ENCODE measurements at regions not wholly inside any gene's neighbourhood (a gene's known extent, or its start where the extent isn't known, plus 50 kb on each side); places are given as distances from the start of the nearest gene placed in this dataset.
"Not testable (repeated sequence)": the region's sequence is repeated elsewhere in the genome, so short reads cannot be mapped to it uniquely, and the experiment has no call there.

DNA sequence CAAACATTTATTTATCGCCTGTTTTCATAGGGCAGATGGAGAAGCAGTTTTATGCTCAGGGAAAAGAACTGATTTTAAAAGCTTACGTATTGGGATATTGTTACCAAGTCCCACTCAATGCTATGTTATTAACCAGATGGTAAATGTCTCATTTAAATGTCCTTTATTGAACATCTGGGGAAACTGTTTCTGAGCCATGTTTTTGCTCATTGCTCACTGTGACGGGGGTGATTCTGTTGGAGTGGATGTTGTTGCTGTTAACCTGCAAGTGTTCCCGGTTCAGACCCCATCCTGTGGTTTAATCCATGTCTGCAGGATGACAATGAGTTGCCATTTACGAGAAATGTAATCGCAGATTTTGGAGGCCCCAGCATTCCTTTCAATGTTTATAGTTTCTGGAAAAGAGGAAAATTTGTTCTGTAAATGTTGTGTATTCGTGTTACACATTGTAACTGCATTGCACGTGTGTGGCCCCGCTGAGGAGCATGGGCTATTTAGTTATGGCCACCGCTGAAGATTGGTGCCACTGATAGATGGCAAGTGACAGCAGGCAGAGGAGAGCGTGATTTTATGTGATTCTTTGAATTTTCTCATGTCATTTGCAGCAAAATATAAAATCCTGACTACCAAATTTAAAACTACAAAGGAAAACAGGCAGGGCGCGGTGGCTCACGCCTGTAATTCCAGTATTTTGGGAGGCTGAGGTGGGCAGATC, 174.8 kb upstream of the COPS8 start:
- no peak for DNase-seq

DNA sequence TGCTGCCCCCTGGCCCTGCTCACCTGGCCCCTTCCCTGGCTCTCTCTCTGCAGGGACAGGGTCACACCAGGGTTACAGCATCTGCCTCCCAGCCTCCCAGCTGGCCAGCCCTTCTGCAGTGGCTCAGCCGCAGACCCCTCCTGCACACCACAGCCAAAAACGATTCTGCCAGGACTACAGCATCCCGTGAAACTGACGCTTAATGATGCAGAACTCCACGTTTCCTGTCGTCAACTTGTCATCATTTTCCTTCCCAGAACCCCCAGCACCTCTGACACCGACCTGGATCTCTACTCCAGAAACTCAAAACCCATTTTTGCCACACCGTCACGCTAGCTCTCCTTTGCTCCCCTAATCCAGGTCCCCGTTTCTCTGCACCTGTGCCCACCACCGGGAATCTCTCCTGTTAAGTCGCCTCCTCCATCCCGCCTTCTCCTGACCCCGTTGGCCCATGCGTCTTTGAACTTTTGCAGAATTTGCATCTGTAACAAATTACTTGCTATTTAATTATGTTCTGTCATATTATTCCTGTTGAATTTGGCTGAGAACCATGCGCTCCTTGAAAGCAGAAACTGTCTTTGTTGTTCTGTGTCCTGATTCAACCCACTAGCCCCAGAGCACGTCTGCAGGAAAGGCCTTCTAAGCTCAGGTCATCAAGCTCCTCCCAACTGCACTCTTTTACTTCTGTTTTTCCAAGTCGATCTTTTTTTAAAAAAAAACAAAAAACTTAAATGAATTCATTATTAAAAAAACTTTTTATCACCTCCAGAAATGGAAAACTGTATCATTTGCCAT, 173.2 kb upstream of the COPS8 start:
- no peak for DNase-seq

DNA sequence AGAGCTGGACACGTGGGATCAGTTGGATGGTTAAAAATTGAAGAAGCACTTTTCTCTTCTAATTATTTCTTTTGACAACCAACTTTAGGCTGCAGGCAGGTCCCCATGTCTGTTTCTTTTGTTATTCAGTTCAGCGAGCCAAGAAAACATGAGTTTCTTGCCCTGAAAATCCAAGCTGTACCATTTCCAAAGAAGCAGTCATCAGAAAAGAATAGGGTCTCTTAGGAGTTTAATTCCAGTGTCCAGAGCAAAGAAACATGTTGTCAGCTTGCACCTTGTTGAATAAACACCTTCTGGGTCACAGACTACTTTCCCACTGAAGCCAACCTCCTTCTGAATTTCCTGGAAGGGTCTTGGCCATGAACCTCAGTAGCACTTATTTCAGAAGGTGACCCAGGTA, 170.5 kb upstream of the COPS8 start:
- DNase-seq, result no peak

DNA sequence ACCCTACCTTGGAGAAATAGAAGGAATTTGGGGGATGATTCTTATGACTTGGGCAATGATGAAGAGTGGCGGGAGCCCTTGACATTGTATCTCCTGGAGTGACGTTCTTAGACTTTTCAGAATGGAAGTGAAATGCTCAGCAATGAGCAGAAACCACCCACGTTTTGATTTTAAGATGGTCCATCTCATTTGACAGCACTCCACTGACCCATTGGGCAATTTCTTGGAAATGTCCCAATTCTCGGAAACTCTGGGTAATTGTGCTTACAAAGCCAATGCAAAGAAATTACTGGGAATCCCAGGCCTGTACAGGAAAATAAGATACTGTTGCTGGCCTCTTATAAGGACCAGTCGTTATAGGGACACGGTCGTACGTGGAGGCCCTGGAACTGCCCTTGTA, 170.0 kb upstream of the COPS8 start:
- DNase-seq, result no peak

DNA sequence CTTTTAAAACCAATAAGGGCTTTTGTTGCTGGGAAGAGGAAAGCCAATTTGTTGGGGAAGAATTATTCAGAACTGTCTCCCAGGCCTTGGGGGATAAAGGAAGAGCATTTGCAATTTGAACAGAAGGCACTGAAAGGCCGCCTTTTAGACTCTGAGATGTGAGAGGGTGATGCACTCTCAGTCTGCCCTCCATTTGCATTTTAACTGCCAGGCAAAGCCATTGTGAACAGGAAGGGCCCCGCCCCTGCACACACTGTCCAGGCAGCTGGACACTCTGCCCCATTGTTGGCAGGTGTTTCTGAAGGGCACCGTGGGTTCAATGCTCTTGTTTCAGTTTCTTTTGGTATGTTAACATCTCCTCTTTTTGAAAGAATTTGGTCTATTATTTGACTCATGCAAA, 169.5 kb upstream of the COPS8 start:
- no peak for DNase-seq

DNA sequence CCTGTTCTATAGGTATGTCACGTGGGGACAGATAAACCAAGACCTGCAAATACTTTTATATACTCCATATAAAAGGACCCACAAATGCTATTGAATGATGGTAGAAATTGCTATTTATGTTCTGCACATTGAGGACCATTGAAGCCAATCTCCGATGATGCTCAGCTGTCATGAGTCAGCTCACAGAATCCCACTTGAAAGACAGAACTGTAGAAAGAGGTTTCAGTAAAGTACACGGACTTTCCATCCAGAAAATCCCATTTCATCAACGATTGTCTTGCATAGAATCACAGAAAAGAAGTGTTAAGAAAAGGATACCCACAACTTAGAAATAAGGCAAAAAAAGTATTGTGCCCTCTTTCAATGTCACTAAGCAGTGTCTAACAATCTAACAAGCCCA, 169.0 kb upstream of the COPS8 start:
- no peak for DNase-seq

DNA sequence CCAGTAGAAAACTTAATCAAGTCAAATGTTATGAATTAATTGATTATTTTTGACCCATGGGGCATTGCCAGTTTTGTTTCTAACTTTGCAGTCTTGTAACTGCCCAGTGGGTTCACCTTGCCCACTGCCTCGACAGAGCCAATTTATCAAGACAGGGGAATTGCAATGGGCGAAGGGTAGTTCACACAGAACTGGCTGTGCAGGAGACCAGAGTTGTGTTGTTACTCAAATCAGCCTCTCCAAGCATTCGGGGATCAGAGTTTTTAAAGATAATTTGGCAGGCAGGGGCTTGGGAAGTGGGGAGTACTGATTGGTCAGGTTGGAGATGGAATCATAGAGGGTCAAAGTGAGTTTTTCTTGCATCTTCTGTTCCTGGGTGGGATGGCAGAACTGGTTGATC, 168.5 kb upstream of the COPS8 start:
- no peak for DNase-seq

DNA sequence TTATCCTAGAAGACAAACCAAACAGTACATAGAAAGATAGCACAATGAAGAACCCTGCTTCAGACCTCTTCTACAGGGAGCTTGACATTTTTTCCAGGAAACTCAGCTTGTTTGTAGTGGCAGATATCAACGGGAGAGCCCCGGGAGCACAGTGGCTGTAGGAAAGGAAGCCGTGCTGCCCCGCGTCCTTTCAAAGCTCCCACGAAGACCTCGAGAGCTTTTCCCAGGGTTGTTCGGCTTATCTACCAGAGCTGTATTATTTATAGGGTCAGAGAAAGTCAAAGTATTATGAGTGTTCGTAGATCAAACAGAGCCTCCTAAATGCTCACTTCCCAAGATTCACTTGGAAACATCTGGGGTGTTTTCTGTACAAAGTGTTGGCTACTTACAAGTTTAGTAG, 167.1 kb upstream of the COPS8 start:
- no peak for DNase-seq

DNA sequence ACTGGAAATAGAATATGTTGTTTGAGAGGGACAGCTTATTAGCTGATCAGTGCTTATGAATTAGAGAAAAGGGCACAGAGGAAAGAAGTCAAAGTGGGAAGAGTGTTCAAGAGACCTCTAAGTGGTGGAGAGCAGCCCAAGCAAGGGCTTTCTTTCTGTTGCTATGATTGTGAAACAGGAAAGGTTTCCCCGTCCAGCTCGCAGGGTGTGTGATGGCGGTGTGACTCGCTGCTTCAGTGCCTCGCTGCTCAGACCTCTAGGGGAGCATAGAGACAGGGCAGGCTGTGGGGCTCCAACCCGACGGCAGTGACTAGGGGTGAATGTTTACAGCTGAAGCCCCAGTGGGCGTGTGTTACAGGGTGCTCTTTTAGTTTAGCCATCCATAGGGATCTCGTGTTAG, 166.5 kb upstream of the COPS8 start:
- DNase-seq, result no peak

DNA sequence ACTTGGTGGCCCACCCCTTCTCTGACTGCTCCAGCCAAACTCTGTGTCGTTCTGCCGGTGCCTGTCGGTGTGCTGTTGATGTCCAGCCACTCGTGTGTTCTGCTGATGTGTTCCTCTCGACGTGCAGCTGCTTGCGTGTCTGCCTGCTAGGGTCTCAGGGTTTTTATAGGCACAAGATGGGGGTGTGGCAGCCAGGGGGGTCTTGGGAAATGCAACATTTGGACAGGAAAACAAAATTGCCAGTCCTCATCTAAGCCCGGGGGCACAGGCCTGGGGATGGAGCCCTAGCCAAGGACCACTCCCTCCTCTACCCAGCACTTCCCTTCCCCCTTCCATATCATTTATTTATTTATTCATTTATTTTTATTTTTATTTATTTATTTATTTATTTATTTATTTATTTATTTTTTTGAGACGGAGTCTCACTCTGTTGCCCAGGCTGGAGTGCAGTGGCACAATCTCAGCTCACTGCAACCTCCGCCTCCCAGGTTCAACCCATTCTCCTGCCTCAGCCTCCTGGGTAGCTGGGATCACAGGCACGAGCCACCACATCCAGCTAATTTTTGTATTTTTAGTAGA, 165.8 kb upstream of the COPS8 start:
- not testable (repeated sequence) for DNase-seq

DNA sequence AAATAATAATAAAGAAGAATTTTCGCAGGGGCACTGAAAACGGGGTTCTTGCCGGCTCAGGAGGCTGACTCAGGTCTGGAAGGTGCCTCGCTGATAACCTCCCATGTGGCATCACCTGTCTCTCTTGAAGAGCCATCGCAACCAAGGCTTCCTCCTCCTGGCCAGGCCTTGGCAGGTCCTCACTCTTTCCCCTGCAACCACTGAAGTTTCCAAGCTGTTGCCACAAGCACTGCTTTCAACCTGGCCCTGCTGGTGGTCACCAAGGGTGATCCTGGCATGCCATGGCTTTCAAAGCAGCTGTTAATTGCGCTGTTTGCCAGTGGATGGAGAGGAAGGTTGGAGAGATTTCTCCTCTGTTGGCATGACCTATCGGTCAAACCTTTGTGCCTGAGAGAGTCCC, 163.6 kb upstream of the COPS8 start:
- DNase-seq, result no peak

DNA sequence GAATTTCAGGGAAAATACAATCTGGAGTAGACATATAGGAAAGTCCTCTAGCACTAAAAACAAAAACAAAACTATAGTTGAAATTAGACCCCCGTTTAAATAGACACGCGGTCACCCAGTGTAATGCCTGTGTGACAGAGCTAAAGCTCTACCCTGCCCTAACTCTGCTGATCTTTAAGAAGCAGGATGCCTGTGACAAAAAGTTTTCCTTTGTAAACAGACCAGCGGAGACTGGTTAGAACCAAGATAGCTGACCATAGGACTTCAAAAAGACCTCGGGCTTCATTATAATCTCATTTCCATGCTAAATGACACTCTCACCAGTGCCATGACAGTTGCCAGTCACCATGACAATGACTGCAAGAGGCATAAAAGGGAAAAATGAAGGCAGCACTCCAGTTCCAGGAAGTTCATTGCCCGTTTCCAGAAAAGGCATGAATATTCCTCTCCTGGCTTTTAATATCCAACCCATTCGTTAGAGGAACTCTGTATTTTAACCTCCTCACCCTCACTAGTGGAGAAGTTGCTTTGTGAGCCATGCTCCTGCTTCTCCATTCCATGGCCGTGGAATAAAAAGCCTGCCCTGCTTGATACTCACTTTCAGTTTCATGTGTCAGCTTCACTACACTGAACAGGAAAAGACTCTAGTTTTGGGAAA, 157.2 kb upstream of the COPS8 start:
- DNase-seq, result no peak

DNA sequence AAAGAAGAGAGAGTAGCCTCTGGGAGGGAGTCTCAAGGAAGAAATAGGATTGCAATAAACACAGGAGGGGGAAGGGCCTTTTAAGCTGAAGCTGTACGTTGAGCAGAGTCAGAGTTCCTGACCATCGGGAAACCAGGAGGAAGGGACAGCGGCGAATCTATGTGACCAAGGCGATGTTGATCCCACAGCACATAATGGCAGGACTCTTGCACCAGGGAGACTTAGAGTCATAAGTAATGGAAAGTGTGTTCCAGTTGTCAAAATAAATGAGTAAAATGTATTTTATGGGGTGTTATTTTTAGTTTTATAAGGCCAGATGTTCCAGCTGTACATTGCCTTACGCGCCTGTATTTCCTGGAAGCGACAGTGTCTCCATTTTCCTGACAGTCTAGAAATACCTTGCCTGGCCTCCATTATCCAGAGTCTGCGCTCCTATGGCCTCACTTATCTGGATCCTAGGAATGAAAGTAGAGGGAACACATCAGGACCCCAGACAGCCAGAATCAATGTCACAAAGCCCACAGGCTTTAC, 152.8 kb upstream of the COPS8 start:
- no peak for DNase-seq

DNA sequence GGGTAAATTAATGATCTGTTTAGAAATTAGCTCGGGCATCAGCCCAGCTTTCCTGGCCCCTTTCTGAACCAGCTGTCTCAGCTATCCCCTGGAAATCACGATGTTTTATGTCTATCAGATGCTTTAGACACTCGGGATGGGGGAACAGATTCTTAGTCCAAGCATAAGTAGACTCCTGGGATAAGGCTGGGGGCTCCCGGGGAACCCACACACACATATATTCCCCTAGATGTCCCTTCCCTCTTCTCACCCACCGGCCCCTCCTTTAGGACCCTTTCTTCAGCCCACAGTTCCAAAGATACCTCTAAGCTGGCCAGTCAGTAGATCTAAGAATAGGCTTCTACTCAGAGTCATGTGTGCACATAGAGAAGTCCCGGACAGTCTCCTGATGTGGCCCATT, 151.5 kb upstream of the COPS8 start:
- DNase-seq, result no peak

DNA sequence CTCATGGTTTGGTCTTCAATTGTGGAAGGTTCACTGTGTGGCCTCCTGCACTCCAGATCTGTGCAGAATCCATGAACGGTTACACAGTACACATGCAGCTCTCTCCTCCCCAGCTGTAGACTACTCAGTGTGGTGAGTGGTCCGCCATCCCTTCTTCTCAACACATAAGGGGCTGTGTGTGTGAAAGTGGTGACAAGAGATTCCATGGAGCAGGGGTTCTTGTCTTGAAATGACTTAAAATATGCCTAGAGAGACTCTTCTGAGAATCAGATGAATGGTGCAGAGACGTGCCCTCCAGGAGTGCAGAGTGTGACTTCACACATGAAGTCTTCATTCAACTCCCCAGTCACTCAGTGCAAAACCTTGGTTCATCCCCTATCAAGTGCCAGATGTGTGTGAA, 151.0 kb upstream of the COPS8 start:
- DNase-seq, result no peak

DNA sequence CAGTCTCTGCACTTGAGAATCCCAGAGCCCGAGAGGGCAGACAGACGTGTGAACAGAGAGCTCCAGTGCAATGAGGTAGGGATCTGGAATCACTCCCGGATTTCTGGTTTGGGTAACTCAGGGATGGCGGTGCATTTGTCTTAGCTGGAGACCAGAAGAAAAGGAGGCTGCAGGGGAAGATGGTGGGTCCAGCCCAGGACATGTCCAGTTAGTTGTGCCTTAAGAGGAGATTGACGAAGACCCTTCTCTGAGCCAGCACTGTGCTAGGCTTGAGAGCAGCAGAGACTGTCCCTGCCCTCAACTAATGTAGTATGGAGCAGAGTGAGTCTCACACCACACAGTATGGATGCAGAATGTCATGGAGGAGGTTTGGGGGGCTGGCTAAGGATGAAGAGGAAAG, 150.6 kb upstream of the COPS8 start:
- no peak for DNase-seq

DNA sequence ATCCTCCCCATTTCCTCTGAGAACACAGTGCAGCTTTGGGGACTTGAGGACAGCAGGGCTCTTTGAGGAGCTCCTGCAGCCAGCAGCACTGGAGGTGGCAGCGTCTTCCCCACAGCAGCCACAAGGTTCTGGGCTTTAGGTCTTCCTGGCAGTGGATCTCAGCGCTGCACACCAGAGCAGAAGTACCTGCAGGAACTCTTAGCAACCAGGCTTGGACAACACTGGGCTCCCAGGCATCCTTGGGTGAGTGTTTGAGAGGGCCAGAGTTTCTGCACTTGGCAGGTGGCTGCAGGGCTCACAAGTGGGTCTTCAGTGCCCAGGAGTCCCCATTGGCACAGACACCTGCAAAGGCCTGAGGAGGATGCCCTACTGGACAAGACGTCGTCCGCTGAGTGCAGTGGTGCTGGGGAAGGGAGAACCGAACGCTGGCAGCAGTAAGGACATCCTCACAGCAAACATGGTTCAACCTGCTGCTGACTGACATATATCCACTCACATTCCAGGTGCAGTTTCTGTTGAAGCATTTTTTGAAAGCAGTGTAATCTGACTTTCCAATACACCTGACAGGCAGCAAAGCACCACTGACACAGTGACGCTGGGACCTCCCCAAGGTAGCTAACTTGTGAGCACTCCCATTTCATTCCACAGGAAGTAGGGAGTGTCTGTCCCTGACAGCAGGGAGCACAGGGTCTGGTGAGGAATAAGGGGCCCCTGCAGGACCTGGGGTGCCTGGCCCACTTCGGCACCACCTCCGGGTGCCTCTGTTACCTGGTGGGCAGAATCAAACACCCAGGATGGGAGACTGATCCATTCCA, 149.9 kb upstream of the COPS8 start:
- no peak for DNase-seq

DNA sequence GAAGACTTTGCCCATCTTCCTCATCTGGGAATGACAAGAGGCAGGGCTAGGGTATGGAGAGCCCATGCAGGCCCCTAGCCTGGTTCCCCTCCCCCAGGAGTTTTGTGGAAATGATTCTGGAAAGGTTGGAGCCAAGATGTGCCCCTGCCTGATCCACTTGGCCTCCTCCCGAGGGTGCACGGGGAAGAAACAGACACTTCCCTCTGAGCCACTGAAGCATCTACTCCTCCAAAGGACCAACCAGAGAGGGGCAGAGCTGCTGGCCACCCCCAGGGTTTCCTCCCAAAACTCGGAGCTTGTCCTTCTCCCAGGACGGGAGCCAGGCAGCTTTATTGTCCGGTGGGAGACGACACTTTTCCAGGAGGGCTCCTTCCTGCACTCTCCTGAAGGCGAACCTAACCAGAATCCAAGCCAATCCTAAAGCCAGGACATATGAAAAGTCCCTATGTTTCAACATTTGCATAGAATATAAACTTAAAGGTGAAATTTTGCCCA, 149.2 kb upstream of the COPS8 start:
- no peak for DNase-seq

DNA sequence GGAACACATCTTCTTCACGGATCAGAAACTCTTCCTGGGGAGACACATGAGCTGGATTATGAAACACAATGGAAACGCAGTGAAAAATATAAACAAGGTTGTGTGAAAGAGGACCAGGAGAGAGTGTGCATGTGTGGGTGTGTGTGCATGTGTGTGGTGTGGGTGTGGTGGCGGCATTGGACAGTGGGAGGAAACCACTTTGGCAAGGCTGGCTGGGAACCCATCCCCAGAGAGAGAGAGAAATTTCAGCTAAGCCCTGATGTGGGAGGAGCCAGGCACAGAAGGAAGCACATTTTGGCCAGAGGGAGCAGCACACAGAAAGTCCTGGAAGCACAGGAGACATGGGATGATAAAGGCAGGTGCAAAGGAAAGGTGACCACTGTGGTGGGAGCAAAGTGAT, 147.6 kb upstream of the COPS8 start:
- no peak for DNase-seq

DNA sequence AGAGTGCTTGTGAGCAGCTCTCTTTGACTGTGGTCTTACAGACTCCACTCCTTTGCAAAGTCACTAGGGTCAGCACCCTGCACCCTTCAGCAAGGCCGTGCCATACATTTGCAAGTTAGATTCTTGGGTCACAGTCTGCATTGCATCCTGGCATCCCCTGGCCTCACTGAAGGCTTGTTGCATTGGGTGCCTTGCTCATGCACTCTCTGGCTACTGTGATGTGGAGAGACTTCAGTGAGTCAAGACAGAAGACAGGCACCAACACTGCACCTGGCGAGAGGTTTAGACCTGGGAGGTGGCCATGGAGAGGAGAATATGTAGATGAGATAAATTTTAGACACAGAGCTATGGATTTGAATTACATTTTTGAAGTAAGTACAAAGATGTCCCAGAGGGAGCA, 146.4 kb upstream of the COPS8 start:
- no peak for DNase-seq

DNA sequence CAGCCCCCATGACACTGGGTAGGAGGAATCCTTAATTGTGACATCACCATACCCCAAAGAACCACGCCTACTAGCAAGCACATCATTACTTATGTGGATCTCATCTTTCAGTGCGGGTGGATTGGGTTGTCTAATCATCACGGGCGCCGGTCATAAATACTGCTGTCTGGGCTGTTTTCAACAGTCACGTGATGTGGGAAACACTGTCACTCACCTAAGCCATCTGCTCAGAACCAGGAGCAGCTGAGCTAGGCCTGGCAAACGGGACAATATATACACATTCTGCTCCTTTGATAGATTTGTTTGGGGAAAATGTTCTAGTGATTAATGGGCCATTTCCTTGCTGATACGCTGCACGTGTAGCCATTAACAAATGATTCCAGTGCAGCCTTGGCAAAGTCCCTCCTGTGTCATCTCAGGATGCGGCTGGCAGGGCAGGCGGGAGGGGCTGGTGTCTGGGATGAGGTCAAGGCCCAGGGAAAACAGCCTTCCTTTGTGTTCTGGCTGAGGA, 145.9 kb upstream of the COPS8 start:
- DNase-seq, result no peak

DNA sequence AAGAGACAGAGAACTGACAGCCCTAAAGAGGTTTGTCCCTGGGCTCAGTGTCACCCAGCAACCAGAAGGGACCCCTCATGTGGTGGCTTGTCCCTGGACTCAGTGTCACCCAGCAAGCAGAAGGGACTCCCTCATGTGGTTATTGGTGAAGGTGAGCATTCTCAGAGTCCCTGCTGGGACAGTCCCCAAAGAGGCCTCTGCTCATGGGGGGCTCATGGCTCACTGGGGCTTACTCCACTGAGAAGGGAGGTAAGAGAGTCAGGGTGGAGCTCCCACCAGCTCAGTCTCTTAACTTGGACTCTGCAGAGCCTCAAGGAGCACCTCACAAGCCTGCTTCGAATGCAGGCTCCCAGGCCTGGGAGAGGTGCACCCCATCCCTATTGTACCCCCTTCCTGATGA, 145.2 kb upstream of the COPS8 start:
- no peak for DNase-seq

Data from activated CD4-positive, alpha-beta T cell treated with anti-CD3 and anti-CD28 coated beads, Interleukin-2, amount 50 U/mL, for 48 hours (primary cell).